GM19239 (cell line): ENCODE measurements at regions not wholly inside any gene's neighbourhood (a gene's known extent, or its start where the extent isn't known, plus 50 kb on each side); places are given as distances from the start of the nearest gene placed in this dataset.
A peak's percentile ranks its signal among the peaks of the same experiment; 100 is the strongest.
"Not testable (repeated sequence)": the region's sequence is repeated elsewhere in the genome, so short reads cannot be mapped to it uniquely, and the experiment has no call there.

ENCODE experiments used
- DNase-seq: peaks from one replicate; pipeline ENCODE4 v3.0.0; 2011; ENCODE audit warnings: low spot score; ENCODE audit not compliant: insufficient read length
- FAIRE-seq: peaks from 2 replicates; lab custom pipeline; 2011; peaks lifted over from hg19 to GRCh38; lab: Jason Lieb, UNC

DNA sequence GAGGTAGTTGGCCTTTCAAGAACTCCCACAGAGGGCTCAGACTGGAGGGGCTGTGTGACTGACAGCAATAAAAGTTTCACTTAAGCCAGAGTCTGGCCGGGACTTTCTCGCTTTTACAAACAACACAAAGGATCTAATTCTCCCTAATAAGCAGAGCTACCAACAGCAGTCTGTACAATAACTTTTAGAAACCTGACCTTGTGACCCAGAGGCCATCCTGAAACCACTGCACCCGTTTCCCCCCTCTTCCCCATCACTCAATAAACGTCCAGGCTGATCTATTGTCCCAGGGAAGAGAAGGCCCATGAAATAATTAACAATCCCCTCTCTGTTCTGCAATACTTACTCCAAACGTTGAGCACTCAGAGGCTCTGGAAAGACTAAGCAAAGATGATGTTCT lies 442.4 kb downstream of the ZIC3 start:
- no peak for DNase-seq
- no peak for FAIRE-seq

DNA sequence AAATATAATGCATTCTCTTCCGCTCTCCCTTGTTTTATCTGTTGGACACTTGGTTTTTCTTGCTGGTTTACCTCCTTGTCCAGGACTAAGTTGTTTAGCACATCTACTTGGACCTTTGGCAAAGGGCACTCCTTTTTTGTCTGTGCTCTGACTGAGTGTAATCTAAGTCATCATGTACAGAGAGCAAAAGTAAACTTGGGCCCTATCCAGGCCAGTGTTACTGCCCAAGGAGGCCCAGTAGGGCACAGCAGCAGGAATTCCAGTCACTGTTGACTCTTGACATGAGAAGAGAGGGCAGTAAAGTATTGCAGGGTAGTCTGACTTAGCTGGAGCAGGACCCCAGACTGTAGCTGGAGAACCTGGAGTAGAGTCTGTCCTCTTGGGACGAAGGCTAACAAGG lies 445.5 kb downstream of the ZIC3 start:
- DNase-seq (no peak), FAIRE-seq (no peak)

DNA sequence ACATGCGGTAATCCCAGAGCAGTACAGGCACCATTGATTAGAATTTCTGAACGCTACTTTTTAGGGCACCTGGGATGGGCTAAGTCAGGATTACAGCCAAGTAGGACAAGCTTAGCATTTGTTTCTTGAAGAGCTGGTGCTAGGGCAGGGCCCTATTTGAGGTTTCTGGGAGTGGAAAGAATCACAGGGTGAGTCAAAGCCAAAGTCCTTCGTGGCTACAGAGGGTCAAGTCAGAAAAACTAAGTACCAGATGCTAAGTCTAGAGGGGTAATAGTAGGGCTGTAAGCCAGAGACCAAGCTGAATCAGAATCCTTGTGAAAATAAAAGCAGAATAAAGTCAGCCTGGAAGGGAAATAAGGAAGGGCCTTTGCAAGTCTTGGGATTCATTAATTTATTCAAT lies 448.6 kb downstream of the ZIC3 start:
- FAIRE-seq (no peak), DNase-seq (no peak)

DNA sequence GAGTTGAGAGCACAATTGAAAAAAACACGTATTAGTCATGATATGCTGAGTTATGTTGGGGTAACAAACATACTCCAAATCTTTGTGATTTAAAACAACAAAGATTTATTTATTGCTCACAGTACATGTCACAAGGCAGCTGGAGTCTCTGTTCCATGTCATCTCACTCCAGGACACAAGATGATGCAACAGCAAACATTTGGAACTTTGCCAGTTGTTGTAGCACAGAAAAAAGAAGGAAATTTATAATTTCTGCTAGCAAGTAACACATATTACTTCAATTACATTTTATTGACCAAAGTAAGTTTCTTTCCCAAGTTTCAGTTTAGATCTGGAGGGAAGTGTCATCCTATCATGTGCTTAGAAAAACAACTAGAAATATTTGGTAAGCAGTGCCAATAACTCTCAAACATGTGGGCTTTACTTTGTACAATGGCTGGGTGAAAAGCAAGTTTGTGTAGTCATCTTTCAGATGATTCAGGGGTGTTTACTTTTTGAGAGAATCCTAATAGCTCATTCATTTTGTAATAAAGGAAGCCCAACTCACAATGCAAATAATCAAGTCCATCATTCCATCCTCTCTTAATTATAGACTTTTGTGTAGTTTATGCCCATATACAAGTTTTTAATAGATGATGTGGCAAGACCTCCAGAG lies 452.3 kb downstream of the ZIC3 start:
- DNase-seq (no peak), FAIRE-seq (peak; percentile 33)

DNA sequence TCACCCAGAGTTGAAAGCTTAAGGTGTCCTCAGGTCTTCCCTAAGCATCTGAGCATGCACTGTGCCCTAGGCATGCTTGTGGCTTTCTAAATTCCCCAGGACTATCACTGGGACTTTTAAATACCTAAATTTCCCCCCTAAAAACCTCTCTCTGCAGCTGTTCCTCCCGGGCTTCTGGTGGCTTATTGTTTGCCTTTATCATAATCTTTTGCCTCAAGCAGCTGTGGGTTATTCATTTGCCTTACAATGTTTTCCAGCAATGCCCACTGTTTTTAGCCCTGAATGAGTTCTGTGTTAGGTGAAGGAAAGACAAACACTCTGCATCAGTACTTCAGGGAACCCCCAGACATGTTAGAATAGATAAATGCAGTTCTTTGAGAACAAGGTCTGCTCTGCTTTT lies 455.0 kb downstream of the ZIC3 start:
- no peak for FAIRE-seq
- no peak for DNase-seq

DNA sequence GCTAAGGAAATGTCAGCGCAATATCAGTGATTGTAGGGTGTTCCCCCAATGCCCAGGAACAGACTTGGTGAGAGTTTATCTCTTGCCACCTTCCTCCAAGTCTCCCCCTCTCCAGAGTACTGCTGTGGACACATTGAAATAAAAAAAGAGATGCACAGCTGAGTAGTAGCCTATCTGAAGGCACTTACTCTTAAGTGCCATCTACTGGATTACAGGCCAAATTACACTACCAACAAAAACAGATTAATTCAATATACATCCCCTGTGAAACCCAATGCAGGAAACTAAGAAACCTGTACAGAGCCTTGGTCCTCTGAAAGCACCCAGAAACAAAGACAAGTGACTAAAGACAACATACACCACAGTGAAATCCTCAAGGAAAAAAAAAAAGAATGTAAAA lies 460.3 kb downstream of the ZIC3 start:
- FAIRE-seq (peak; percentile 72), DNase-seq (no peak)

DNA sequence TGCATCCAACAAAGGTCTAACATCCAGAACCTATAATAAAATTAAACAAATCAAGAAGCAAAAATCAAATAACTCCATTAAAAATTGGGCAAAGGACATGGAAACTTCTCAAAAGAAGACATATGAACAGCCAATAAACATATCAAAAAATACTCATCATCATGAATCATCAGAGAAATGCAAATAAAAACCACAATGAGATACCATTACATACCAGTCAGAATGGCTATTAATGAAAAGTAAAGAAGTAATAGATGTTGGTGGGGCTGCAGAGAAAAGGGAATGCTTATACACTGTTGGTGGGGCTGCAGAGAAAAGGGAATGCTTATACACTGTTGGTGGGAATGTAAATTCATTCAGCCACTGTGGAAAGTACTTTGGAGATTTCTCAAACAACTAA lies 465.8 kb downstream of the ZIC3 start:
- no peak for FAIRE-seq
- no peak for DNase-seq

DNA sequence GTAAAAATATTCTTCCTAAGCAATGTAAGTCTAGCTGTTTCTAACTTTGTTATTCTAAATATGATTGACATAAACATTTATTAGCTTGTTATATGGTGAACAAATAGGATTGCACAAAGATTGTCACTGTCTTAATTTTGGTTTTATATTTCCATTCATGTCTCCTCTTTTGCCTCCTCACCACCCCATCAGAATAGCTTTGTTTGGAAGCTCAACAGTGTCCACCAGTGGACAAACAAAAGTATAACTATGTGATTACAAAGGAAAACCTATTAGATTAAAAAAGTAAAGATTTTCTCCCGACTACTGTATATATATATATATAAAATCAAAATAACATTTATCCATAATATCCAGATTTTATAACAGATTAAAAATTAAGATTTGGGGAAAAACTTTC lies 468.2 kb downstream of the ZIC3 start:
- DNase-seq, result no peak
- FAIRE-seq, result no peak

DNA sequence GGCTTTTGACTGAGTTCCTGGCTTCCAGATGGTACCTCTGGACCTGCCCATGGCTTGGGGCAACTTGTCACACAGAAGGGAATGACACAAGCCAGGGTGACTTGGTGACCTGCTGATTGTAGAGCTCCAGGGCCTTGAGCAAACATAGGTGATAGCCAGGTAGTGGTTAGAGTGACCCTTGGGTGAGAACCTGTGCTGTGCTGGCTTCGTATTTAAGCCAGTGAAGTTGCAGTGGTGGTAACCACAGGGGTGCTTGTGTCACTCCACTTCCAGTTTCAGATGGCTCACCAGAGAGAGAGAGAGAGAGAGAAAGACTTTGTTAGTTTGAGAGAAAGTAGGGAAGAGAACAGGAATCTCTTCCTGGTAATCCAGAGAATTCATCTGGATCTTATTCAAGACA lies 471.6 kb downstream of the ZIC3 start:
- no peak for FAIRE-seq

DNA sequence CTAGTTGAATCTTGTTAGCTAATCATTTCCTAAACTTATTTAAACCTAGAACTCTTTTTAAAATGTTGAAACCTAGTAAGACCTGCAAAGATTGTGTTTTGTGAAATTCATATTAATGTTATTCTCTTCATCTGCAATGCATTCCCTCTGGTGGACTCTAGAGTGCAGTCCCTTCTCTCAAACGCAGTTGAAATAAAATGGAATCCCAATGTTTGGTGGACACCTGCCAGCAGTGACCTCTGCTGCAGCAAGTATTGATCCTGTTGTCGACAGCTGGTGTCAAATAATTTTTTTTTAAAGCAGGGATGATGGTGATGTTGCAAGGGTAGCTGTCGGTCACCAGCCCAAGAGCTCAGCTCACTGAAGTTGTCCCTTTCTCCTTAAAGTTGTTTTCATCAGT lies 492.0 kb downstream of the ZIC3 start:
- no peak for FAIRE-seq
- no peak for DNase-seq

More for the DNA sequence above, 471.6 kb downstream of the ZIC3 start:
- no peak for DNase-seq

DNA sequence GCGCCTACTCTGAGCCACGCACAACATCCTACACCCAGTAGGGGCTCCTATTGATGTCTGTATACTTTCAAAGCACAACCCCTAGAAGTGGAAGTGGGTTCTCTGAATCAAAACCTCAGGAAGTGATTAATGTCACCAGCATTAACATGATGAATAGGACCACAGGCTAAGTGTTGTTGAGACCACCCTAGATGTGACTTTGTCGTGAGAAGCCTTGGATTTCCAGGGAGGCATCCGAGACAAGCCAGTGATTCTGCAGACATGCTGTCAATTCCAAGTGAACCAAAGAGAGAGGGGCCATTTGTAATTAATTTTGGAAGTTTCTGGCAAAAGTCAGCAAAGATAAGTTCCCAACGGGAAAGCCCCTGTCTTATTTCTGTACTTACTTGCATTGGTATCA lies 493.0 kb downstream of the ZIC3 start:
- DNase-seq (no peak), FAIRE-seq (no peak)

DNA sequence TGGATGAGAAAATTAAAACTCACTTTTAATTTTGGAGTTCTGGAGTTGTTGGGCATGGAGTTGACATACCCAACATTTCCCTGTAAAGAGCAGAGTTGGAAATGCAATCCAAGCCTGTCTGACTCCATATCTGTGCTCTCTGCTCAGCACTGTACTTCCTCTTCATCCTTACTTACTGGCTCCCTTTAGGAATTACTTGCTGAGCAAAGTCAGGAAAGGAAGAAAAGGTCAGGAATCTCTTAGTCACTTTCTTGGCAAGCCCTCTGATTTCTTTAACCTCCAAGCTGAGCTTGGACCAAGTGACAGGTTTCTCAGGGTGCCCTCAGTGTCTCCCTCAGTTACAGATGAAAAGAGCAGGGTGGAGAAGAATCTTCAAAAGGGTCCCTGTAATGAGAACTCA lies 501.5 kb downstream of the ZIC3 start:
- FAIRE-seq (no peak), DNase-seq (no peak)

DNA sequence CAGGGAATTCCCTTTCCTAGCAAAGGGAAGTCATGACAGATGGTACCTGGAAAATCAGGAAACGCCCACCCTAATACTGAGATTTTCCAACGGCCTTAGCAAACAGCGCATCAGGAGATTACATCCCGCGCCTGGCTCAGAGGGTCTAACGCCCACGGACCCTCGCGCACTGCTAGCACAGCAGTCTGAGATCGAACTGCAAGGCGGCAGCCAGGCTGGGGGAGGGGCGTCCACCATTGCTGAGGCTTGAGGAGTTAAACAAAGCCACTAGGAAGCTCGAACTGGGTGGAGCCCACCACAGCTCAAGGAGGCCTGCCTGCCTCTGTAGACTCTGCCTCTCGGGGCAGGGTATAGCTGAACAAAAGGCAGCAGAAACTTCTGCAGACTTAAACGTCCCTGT lies 507.7 kb downstream of the ZIC3 start:
- FAIRE-seq, result no peak
- DNase-seq, result no peak

DNA sequence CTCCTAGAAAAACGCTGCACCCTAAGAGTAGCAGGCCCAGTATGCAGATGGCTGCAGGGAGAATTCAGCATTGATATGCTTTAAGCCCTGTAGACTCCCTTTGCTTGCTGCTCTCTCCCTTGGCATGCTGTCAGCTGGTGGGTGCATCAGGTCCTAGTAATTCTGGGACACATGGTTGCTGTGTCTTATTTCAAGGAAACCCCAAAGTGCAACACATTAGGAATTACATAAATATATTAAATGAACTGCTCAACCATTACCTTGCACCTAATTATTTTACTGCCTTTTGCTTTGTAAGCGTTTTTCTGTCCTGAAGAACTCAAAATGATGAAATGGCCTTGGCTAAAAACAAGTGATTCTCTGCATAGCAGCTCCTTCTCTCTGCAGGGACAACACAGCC lies 516.3 kb downstream of the ZIC3 start:
- no peak for FAIRE-seq
- DNase-seq, result no peak

DNA sequence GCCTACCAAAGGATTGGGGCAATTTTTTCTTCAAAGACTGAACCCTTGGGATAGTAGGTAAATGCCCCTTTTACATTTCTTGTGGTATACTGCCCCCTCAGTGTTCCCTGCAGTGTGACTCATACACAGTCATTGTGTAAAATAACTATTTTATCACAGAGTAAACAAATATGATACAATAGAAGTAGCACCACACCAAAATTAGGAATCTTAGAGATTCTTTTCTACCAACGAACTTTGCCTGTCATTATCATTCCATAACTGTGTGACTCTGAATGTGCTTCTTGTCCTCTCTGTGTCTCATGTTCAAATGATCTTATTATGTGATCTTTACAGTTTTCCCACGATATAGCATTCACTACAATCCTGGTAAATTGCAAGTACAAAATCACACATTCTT lies 517.0 kb downstream of the ZIC3 start:
- DNase-seq (no peak), FAIRE-seq (no peak)

DNA sequence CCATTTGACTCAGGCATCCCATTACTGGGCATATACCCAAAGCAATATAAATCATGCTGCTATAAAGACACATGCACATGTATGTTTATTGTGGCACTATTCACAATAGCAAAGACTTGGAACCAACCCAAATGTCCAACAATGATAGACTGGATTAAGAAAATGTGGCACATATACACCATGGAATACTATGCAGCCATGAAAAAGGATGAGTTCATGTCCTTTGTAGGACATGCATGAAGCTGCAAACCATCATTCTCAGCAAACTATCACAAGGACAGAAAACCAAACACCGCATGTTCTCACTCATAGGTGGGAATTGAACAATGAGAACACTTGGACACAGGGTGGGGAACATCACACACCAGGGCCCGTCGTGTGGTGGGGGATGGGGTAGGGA lies 545.0 kb downstream of the ZIC3 start:
- not testable (repeated sequence) for DNase-seq, FAIRE-seq

DNA sequence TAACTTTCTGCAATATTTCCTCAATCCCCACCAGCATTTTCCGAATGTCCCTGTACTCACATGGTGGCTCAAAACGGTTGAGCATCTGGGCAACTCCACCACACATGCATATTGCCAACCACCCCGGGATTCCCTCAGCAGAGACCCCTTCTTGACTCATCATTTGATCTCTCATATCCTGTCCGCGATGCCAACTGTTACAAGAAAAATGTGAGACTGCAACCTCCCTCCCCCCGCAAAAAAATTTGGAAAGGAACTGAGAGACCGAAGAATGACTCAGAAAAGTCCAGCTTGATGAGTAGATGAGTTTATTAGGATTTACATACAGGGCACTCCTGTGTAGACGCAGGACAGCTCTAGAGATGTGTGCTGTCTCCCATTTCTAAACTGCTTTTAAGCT lies 561.4 kb downstream of the ZIC3 start:
- DNase-seq (no peak), FAIRE-seq (no peak)

DNA sequence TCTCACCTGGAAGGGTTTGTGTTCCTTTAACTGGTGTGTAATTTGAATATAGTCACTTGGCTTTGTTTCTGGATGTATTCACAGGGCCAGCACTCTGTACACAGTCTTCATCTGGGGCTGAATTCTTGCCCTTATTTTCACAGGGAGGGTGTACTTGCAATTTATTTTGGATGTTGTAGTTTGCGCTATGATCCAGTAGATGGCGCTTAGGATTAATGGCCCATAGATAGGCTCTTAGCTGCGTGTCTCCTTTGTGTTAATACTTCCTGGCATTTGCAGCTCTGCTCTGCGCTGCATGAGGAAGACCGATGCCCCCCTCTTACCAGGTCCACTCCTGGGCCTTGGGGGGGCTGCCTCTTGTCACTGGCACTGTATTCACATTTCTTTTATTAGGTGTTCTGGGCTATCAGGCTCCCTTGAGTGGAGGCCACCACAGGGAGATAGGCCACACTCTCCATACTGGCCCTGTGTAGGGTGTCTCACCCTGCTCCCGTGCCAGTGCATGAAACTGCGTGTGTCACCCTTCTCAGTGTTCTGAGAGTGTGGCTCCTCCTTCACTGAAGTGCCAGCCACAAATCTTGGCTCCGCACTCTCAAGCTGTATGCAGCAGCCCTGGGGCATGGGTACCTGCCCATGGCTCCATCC lies 562.2 kb downstream of the ZIC3 start:
- peak; percentile 80 for FAIRE-seq
- no peak for DNase-seq

DNA sequence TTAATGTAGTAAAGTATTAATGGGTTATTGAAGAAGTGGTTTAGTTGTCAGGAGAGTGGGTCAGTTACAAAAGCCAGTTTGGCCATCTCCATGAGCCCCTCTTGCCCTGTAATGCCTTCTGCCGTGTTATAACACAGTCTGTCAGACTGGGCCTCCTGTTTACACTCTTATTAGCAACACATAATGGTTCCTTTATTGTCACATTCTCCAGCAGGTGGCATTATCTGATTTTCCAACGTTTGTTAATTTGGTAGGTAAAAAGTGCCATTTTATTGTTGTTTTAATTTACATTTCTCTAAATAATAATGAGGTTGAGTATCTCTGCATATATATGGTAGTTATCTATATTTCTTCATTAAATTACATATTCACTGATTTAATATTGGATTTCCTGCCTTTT lies 560.8 kb downstream of the FGF13 start:
- FAIRE-seq (peak; percentile 52), DNase-seq (no peak)

DNA sequence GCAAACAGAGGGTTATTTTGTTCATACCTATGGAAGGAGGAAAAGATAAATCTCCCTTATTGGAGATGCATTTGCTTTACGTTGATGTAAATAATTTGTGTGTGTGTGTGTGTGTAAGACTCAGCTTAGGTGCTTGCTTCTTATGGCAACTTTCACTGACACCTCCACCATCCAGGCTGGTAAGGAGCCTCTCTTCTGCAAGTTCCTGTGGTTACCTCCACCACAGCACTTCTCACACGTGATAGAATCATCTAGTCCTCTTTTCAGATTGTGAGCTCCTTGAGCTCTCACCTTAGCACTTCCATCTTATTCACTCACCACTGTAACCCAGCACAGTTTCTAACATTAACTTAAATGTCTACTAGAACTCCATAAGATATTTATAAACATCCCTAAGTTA lies 553.7 kb downstream of the FGF13 start:
- no peak for DNase-seq
- FAIRE-seq, result no peak

DNA sequence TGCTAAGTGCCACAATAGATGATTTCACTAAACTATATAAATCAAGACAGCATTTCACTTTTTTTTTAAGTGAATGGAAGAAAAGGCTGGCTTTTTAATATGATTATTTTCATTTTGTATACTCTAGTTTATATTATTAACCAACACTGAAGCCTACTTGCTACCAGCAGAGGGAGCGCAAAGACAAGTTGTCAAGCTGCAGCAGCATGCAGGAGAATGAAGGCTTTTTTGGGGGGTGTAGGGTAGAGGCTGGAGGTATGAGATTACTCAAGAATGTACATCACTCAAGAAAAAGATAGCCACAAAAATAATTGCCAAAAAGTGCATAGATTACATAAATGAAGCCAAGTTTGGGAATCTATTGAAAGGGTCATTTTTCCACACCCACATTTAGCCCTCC lies 519.5 kb downstream of the FGF13 start:
- no peak for FAIRE-seq

DNA sequence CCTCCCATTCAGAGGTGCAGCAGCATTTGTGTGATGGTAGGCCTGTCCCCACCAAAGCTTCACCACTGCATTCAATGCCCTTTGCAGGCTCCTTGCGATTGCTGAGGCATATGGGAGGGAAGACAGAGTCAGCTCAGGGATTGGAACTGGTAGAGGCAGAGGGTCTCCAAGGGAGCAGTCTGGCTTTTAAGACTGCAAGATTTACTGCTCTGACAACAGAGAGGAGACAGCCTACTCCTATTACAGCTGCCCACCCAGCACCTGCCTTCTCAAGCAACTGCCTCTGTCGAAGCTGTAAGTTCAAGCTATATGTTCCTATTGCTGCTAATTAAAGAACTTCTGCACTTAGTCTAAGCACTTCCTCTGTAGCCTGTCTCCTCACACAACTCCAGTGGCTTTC lies 481.8 kb downstream of the FGF13 start:
- FAIRE-seq (no peak), DNase-seq (no peak)

More for the DNA sequence above, 519.5 kb downstream of the FGF13 start:
- no peak for DNase-seq
